ENCODE measurements at regions not wholly inside any gene's neighbourhood (a gene's known extent, or its start where the extent isn't known, plus 50 kb on each side); places are given as distances from the start of the nearest gene placed in this dataset.

DNA sequence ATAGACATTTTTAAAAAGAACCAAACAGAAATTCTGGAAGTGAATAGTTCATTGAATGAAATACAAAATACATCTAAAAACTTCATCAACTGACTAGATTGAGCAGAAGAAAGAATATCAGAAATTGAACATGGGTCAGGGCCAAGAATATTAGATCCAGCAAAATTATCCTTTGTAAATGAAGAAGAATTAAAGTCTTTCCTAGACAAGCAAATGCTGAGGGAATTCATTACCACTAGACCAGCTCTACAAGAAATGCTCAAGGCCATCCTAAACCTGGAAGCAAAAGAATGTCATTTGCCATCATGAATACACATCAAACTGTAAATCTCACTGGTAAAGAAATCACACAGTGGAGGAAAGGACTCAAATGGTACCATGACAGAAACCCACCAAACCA, 72.7 kb upstream of the RPL34 start:
- ATAC-seq (ENCODE audit: low FRiP score in 2 of 2), result no peak
- no peak for DNase-seq
- H3K9me3 ChIP-seq, result peaks cover 5 to 19% (median 10%) of the 10 kb centered on the region in 4 donors
- no peaks in the 10 kb centered on the region for H3K36me3 ChIP-seq
- H3K27me3 ChIP-seq, result no peaks in the 10 kb centered on the region
- no peak overlapping the region for H3K4me3 ChIP-seq
- H3K27ac ChIP-seq, result no peak overlapping the region
- H3K4me1 ChIP-seq, result no peaks in the 10 kb centered on the region
- TF ChIP-seq POLR2AphosphoS5 (IDR thresholded peaks at IDR 0.05), result no peak
- TF ChIP-seq EP300 (IDR thresholded peaks at IDR 0.05), result no peak
- TF ChIP-seq, protein P1, sequence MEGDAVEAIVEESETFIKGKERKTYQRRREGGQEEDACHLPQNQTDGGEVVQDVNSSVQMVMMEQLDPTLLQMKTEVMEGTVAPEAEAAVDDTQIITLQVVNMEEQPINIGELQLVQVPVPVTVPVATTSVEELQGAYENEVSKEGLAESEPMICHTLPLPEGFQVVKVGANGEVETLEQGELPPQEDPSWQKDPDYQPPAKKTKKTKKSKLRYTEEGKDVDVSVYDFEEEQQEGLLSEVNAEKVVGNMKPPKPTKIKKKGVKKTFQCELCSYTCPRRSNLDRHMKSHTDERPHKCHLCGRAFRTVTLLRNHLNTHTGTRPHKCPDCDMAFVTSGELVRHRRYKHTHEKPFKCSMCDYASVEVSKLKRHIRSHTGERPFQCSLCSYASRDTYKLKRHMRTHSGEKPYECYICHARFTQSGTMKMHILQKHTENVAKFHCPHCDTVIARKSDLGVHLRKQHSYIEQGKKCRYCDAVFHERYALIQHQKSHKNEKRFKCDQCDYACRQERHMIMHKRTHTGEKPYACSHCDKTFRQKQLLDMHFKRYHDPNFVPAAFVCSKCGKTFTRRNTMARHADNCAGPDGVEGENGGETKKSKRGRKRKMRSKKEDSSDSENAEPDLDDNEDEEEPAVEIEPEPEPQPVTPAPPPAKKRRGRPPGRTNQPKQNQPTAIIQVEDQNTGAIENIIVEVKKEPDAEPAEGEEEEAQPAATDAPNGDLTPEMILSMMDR (IDR thresholded peaks at IDR 0.05), result no peak
- TF ChIP-seq POLR2A (IDR thresholded peaks at IDR 0.05), result no peak

DNA sequence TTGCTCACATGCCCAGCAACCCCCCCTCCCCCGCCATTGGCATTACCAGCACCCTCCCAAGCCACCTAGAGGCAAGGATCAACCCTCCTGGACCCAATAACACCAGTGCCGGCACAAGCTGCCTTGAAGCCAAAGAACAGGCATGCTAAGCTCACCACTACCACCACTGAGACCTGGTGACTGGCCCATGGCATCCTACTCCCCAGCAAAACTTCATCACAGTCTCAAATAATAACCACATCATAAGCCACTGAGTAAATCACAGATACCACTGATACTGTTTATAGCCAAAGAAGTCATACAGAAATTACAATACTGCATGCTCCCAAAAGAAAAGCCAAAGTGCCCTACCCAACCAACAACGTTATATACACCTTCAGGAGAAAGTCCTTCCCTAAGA, 73.6 kb upstream of the RPL34 start:
- H3K27ac ChIP-seq, result no peak overlapping the region
- no peak for TF ChIP-seq POLR2A (IDR thresholded peaks at IDR 0.05)
- no peak for TF ChIP-seq POLR2AphosphoS5 (IDR thresholded peaks at IDR 0.05)
- TF ChIP-seq EP300 (IDR thresholded peaks at IDR 0.05), result no peak
- TF ChIP-seq, protein P1 (IDR thresholded peaks at IDR 0.05), result no peak
- H3K4me1 ChIP-seq, result no peaks in the 10 kb centered on the region
- peaks cover 5 to 19% (median 10%) of the 10 kb centered on the region in 4 donors for H3K9me3 ChIP-seq
- H3K36me3 ChIP-seq, result no peaks in the 10 kb centered on the region
- H3K4me3 ChIP-seq, result no peak overlapping the region
- DNase-seq (no peak), ATAC-seq (ENCODE audit: low FRiP score in 2 of 2) (no peak)
- H3K27me3 ChIP-seq, result no peaks in the 10 kb centered on the region
- WGBS, 2 donors, result 72 to 76% methylated on average over 2 to 3 of the region's 3 CpGs

DNA sequence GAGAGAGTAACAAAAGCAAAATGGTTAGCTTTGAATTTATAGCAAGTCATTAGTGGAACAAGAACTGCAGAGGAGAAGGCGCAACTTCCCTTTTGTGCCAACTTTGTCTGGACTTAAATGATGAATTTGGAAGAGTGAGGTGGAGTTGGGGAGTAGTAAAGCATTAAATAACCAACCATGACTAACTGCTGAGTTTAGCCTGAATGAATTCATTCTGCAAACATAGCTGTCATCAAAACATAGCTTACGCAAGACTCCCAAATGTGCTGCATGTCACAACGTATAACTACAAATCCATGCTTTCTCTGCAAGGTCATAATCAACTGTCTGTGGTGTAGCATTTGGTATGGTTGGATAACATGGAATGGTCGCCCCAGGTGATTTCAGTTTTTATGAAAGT, 75.9 kb upstream of the RPL34 start:
- TF ChIP-seq, protein P1 (IDR thresholded peaks at IDR 0.05), result no peak
- TF ChIP-seq POLR2AphosphoS5 (IDR thresholded peaks at IDR 0.05) (no peak), POLR2A (IDR thresholded peaks at IDR 0.05) (no peak), EP300 (IDR thresholded peaks at IDR 0.05) (no peak)
- WGBS, 2 donors, result 81 to 88% methylated on average over 4 of the region's 4 CpGs
- H3K4me1 ChIP-seq, result no peaks in the 10 kb centered on the region
- no peak for DNase-seq
- peaks cover 5 to 19% (median 10%) of the 10 kb centered on the region in 4 donors for H3K9me3 ChIP-seq
- no peaks in the 10 kb centered on the region for H3K36me3 ChIP-seq
- H3K27me3 ChIP-seq, result no peaks in the 10 kb centered on the region
- H3K4me3 ChIP-seq, result no peak overlapping the region
- H3K27ac ChIP-seq, result no peak overlapping the region
- ATAC-seq (ENCODE audit: low FRiP score in 2 of 2), result no peak

DNA sequence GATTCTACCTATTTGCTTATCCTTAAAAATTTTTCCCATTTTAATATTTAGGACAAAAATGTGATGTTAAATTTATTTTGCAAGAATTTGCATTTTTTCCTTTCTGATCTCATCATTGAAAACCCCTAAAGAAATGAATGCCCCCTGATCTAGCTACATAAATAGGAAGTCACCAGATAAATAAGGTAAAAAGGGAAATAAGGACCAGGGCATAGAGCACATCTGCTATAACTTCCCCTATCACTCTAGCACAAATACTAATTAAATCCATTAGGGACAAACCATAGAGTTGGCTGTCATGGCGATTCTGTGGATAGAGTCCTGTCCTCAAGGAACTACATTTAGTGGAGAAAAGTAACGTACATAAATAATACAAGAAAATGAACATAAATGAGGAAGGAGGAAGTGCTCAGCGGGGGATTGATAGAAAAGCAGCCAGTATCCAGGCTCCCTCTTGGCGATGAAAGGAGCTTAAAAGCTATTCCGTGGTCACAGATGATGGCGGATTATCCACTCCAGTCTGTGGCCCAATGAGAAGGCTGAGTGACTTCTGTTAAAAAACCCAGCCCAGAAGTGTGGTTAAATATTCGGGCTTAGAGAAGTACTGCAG, 76.9 kb upstream of the RPL34 start:
- 87 to 91% methylated on average over 7 of the region's 7 CpGs for WGBS, 2 donors
- DNase-seq, result no peak
- no peaks in the 10 kb centered on the region for H3K4me1 ChIP-seq
- peaks cover 5 to 19% (median 10%) of the 10 kb centered on the region in 4 donors for H3K9me3 ChIP-seq
- no peak for ATAC-seq (ENCODE audit: low FRiP score in 2 of 2)
- no peaks in the 10 kb centered on the region for H3K36me3 ChIP-seq
- H3K27me3 ChIP-seq, result no peaks in the 10 kb centered on the region
- H3K4me3 ChIP-seq, result no peak overlapping the region
- H3K27ac ChIP-seq, result no peak overlapping the region
- TF ChIP-seq POLR2AphosphoS5 (IDR thresholded peaks at IDR 0.05) (no peak), POLR2A (IDR thresholded peaks at IDR 0.05) (no peak), EP300 (IDR thresholded peaks at IDR 0.05) (no peak)
- TF ChIP-seq, protein P1 (IDR thresholded peaks at IDR 0.05), result no peak

DNA sequence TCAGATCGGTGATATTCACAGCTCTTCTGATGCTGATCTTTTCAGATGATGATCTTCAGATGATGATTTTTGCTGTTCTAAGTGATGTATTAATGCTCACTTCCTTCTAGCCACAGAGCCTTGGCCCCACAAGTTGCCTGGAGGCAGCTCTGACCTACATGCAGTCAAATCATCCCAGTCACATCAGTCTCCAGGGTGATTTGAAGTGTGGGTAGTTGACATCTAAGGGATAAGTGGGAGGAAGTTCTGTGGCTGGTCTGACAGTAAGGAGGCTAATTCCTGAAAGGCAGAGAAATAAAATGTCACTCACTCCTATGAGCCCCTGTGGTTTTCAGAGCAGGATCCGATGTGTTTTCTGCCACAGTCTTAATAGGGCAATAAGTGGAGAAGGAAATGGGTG, 79.8 kb upstream of the RPL34 start:
- Histone ChIP-seq H3K4me3 (no peak overlapping the region), H3K4me1 (no peaks in the 10 kb centered on the region), H3K27ac (no peak overlapping the region), H3K9me3 (no peaks in the 10 kb centered on the region), H3K36me3 (no peaks in the 10 kb centered on the region), H3K27me3 (no peaks in the 10 kb centered on the region)
- no peak for ATAC-seq (ENCODE audit: low FRiP score in 2 of 2)
- 66 to 74% methylated on average over 2 of the region's 2 CpGs for WGBS, 2 donors
- TF ChIP-seq, protein P1 (IDR thresholded peaks at IDR 0.05), result no peak
- no peak for DNase-seq
